NB4 (cell line): ENCODE measurements at regions not wholly inside any gene's neighbourhood (a gene's known extent, or its start where the extent isn't known, plus 50 kb on each side); places are given as distances from the start of the nearest gene placed in this dataset.

Experiments used
- CTCF ChIP-seq: IDR thresholded peaks from one replicate; pipeline ENCODE4 v1.5.1; 2012; ENCODE audit warnings: low read depth, low read length
- MAX ChIP-seq: IDR thresholded peaks from 2 replicates; pipeline ENCODE4 v1.6.1; 2011; ENCODE audit warnings: low read depth, low read length
- MYC ChIP-seq: IDR thresholded peaks from 2 replicates; pipeline ENCODE4 v1.6.1; 2011; ENCODE audit warnings: low read depth, low read length
- POLR2A ChIP-seq: IDR thresholded peaks from 2 replicates; pipeline ENCODE4 v1.6.1; 2011; ENCODE audit warnings: mild to moderate bottlenecking; ENCODE audit not compliant: insufficient read length; ENCODE audit errors: extremely low read depth

GRCh38 chr4:18945464-18945863, 923.9 kb upstream of the LCORL start:
- TF ChIP-seq CTCF (no peak), POLR2A (no peak), MAX (no peak), MYC (no peak)
